GM21526 (cell line): ENCODE measurements at regions not wholly inside any gene's neighbourhood (a gene's known extent, or its start where the extent isn't known, plus 50 kb on each side); places are given as distances from the start of the nearest gene placed in this dataset.

Source experiments
- ATAC-seq: cut with Tn5 transposase; IDR thresholded peaks from one replicate; pipeline ENCODE4 v1.9.1; 2021; ENCODE audit warnings: moderate library complexity; ENCODE audit not compliant: unreplicated experiment, low FRiP score

DNA sequence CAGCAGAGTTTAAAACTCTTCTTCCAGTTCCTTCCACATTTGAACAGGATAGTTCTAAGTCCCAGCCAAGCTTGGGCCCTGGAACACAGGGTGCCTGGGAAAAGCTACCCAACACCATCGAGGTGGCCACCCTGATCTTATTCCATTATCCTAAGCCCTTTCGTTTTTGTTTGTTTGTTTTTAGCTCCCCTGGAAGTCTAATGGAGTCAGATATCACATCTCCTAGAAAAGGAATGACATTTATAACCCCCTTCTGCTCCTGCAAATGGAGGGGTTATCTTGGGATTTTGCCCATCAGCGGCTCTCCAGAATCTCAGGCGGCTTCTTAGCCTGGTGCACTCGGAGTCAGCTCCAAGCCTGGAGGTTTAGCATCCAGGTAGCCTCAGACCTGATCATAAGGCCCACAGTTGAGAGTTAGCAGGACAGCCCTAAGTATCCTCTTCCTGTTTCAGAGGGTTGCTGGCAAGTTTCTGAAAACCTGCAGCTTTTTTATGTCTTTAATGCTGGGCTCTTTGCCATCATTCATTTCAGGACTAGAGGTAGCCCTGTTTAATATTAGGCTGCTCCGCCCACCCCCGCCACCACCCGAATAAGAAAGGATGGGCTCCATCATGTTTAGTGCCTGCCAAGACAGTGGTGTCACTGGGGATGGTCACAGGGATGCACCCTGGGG lies 230.0 kb upstream of the LNX1 start:
- ATAC-seq, result no peak

DNA sequence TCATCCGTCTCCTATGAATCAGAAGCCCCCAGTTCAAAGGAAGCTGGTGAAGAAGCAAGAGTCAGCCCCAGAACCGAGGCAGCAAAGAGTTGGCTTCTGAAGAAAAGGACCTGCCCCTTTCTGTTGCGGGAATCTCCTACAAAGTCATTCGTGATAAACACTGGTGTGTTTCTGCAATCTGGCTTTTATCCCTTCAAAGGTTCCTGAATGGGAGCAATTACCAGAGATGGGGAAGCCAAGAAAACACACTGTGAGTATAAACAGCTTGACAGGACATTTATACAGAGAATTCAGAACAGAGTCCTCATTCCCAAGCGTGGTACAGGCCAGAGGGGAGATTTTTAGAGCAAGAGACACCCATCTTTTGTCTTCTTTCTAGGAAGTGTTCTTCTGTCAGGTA lies 226.8 kb upstream of the LNX1 start:
- ATAC-seq, result no peak

DNA sequence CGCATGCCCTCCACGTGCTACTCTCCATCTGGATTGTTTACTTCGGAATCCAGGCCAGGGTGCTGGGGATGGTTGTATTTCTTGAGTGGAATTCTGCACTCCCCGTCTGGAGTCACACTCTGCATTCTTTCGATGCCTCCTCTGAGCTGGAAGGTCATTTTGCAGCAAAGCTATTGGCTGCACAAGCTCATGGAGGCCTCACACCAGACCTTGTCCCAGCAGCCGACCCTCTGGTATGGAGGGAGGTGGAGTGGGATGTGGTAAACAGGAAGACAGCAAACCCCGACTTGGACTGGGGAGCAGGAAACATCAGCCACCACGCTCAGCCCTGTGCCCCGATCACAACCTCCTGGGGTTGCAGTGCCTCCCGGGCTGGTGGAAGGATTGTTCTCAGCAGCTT lies 225.3 kb upstream of the LNX1 start:
- ATAC-seq, result no peak

DNA sequence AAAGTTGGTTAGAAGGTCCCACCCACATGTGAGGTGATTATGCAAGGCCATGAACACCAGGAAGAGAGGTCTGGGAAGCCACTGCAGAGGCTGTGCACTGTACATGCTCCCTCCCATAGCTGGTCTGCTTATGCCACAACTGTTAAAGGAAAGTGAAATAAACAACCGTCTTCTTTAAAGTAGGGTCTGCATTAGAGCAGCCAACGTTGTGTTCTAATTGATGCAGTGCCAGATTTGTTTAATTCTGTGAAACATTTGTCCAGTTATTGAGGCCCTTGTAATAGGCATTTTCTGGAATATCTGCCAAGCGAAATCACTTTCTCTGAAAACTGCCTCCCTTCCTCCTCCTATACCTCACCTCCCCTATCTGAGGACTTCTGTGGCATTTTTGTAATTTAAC lies 224.0 kb upstream of the LNX1 start:
- no peak for ATAC-seq

DNA sequence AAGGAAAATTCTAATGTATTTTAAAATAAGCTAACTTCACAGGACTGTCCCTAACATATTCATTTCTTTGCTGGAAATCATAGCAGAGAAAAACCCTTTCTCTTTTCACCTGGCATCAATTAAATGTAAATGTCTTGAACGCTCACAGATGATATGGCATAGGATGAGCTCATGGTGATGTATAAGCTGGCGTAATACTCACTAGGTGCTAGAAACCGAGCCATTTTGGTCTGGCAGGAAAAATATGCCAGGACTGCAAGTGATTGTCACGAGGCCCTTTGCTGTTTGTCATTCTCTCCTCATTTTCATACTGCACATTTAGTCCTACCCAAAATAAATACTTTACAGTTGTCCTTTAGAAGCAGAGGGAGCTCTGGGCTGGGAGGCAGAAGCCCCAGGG lies 222.7 kb upstream of the LNX1 start:
- no peak for ATAC-seq

DNA sequence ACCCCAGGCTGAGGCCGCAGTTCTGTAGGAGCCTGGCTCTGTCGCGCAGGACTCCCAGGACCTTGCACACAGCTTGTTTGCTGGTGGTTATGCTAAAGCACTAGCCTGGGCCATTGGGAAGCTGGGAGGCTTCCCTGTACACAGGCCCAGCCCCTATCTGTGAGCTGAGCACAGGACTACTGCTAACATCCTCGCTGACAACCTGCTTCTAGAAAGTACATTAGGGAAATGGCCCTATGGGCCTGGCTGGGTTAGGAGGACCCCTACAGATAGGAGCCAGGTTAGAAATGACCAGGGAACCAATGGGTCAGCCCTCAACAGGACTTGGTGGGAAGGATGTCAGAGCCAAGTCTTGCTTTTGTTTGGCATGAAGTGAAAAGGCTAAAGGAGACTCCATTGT lies 219.4 kb upstream of the LNX1 start:
- no peak for ATAC-seq

DNA sequence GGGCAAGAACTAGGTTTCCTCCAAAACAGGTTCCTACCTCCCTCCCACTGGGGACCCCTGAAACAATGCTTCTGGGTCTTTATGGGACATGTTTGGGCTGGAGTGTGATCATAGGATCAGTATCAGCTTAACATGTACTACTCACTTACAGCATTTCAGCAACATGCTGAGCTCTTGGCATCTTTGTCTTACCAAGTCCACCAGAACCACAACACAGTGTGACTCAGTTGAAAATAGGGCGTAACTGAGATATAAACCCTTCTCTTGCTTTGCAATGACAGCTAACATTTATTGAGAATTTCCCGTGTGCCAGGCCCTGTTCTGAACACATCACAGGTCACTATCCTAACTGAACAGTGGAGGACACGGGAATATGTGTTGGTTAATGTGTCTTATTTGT lies 218.5 kb upstream of the LNX1 start:
- no peak for ATAC-seq

DNA sequence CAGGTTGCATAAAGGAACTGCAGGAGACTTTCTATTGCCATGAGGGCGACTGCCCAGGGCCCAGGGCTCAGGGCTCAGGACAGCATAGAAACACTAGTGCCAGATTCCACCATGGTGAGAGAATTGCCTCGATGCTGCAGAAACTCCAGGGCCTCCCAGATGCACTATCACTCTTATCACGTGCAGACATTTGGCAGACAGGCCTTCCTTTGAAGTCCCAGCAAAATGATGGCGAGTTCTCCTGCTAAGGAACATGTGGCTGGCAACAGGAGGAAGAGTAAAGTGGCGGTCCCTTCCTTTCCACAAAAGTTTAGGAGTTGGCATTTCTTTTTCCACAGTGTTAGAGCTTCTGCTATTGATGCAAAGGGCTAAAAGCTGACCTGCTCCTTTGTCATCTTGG lies 214.0 kb upstream of the LNX1 start:
- ATAC-seq, result no peak

DNA sequence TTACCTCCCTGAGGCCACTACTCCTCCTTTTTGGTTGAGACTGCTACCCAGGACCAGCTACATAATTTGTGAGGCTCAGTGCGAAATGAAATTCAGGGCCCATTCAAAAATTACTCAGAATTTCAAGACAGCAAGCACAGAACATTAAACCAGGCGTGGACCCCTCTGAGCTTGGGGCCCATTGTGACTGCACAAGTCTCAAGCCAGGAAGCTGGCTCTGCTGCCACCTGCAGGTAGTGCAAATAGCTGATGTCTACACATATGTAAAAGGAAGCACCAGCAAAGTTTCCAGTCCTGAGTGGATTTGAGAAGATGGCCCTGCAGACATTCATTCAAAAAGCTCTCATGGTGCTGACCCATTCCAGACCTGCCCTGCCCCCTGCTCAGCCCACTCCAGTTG lies 213.4 kb upstream of the LNX1 start:
- no peak for ATAC-seq

DNA sequence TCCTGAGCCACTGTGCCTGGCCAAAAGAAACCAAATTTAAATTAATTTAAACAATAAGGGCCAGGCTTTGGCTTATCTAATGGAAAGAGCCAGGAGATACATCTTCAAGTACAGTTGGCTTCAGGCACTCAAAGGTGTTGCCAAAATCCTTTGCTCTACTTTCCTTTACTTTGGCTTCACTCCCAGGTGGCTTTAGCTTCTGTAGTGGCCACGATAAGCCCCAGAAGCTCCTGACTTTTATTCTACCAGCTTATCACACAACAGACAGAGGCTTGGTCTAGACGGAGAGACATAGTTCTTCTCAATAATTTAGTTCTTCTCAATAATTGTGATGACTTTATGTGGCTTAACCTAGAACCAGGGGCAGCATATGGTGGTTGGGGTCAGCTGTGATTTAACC lies 211.2 kb upstream of the LNX1 start:
- no peak for ATAC-seq

DNA sequence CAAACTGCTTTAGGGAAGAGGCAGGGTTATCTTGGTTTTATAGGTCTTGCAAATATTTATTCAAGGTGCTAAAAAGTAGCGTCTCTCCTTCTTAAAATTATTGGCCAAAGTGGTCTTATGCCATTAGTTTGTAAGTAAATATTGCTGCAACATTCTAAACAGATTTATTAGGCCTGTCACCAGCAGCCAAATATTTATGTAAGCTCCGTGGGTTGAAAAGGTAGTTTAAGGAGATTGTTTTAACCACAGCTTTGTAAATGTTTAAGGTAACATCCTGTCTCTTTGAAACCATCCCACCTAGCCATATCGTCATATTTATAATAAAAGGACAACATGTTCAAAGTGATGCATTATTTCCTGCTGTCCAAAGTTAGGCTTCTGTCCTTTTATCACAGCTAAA lies 210.1 kb upstream of the LNX1 start:
- ATAC-seq, result no peak

DNA sequence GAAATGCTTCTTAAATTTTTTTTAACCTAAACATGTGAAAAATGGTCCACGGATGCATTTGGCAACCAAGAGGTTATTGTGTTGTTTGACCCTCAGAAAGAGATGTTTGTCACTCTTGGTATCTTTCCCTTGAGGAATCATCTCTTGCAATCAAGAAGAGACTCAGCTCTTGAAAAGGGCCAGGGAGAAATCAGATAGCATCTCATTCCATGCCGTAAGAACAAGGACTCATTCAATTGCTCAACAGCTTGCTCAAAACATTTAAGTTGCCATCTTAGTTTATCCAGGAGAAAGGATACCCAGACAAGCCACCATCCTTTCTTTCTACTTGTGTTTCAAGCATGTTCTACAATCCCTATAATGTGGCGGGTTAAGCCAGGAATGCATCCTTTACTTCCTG lies 209.5 kb upstream of the LNX1 start:
- no peak for ATAC-seq

DNA sequence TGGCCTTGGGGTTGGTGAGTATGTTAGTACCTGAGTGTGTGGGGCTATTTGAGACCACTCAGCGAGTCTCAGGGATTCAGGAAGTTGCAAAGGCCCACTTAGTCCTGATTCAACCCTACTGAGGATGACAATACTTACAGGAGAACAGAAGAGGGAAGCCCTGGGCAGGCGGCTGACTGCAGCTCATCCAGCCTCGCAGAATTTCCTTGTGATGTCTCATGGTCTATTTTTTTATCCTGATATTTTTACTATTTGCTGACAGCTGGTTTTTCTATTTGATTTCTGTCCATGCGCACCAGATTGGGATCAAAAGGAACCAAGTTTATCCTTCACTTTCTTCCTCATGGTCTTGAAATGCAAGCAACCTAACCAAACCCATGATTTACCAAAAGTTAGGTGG lies 201.8 kb upstream of the LNX1 start:
- ATAC-seq, result no peak

DNA sequence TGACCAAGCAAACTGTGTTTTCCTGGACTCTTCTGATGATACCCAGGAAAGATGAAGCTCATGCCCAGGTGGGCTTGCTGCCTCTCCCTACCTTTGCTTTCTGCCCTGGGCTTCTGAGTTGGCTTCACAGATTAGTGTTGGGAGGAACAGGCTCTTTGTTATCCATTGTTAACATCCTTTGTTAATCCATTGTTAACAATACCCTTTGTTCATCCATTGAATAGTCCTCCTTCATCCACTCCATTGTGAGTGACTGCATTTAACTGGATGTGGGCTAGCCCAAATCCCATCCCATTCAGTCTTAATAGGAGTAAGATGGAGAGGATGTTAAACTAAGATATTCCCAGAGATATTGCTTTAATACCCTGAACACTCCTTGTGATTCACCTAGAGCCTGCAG lies 199.0 kb upstream of the LNX1 start:
- ATAC-seq, result no peak

DNA sequence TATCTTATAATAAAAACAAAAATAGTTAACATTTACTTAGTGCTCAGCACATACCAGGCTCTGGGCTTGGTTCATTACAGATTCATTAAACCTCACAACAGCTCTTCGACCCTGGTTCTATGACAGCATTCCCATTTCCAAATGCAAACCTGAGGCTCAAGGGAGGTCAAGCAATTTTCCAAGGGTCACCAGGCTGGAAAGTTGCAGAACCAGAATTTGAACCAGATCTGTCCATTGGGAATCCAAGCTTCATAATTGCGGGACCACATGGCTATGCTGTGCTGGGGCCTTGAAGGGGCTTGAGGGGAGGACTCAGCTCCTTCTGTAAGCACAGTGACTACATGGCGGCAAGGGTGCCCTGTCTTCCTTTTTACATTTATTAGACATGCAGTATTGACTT lies 197.3 kb upstream of the LNX1 start:
- ATAC-seq, result no peak

DNA sequence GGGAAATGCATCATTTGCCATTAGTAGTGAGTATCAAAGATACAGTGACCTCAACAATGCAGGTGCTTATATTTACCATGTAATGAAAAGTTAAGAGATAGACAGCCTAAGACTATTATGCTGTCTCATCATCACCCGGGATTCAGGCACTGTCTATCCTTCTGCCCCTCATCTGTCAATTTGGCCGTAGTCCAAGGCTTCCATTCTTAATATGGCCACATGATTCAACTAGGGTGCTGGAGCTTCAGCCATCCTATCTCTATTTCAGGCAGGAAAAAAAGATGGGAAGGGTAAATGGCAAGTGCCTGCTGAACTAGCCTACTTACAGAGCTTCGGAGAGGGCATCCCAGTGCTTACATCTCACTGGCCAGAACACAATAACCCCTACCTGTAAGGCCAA lies 196.7 kb upstream of the LNX1 start:
- ATAC-seq, result no peak

DNA sequence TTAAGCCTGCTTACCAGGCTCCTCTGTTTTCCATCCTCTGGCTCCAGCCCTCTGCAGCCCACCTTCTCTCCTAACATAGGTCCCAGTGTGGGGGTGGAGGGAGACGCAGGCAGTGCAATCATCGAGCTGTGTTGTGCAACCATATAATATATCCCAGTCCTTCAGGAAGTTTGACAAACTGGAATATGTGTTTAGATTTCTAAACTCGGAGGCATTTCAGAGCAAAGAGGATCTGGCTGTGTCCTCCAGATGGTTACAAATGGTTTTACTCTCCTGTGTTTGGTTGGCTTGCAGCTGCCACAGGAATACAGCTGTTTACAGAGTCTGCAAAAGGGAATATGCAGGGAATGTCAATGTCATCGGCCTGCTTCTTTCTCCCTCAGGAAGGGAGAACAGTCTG lies 195.3 kb upstream of the LNX1 start:
- ATAC-seq, result no peak

DNA sequence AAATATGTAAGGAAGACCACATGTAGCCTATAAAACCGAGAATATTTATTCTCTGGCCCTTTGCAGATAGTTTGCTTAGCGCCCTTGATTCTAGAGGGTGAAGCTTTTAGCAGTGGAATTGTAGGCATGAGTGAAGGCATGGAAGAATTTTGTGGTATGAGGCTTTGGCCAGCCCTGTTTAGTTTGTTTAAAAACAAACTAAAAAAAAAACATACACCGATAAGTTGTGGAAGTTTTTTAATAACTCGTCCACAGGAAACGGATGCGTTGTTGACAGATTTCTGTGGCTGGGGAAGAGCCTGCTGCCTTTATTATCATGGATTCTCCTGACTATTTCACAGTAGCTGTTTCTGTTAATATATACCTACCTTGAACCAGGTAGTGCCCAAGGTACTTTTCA lies 194.7 kb upstream of the LNX1 start:
- ATAC-seq, result no peak

DNA sequence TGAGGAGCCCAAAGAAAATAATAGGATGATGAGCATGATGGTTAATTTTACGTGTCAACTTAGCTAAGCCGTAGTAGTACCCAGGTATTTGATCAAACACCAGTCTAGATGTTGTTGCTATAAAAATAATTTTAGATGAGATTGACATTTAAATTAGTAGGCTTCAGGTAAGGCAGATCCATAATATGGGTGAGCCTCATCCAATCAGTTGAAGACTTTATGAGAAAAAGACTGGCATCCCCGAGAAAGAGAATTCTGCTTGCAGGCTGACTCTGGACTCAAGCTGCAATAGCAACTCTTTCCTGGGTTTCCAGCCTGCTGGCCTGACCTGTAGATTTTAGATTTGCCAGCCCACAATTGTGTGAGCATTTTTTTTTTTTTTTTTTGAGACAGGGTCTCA lies 192.8 kb upstream of the LNX1 start:
- no peak for ATAC-seq

DNA sequence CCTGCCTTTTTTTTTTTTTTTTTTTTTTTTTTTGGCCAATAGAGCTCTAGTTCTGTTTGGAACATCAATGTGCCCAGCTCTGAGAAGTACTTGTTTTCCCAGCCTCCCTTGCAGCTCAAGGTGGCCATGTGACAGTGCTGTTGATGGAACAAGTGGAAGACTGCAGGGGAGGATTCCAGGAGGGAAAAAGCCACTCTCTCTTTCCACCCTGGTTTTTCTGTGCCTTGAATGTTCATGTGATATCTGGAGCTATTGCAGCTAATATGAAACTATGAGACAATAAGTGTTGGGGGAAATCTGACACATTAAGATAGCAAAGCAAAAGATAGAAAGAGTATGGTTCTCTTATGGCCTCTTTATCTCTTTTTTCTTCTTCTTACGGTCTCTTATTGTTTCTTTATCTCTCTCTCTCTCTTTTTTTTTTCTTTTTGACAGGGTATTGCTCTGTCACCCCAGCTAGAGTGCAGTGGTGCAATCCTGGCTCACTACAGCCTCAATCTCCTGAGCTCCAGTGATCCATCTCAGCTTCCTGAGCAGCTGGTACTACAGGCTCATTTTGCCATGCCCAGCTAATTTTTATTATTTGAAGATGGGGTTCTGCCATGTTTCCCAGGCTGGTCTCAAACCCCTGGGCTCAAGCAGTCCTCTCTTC lies 192.0 kb upstream of the LNX1 start:
- no peak for ATAC-seq

DNA sequence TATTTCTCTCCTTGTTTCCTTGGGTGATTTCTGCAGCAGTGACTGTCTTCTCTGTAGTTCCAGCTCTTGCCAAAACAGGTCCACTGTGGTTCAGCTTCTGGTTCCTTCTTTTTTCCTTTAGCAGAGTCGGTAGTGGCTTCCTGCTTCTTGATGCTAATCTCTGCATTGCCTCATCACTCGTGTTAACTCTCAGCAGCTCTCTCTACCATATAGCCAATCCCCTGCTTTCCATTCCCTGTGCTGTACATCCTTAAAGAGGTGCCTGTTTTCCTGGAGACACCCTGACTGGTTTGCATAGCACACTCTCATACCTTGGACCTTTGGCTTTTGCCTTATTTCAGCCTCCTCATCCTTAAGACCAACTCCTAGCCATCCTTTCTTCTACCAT lies 191.2 kb upstream of the LNX1 start:
- ATAC-seq, result no peak

DNA sequence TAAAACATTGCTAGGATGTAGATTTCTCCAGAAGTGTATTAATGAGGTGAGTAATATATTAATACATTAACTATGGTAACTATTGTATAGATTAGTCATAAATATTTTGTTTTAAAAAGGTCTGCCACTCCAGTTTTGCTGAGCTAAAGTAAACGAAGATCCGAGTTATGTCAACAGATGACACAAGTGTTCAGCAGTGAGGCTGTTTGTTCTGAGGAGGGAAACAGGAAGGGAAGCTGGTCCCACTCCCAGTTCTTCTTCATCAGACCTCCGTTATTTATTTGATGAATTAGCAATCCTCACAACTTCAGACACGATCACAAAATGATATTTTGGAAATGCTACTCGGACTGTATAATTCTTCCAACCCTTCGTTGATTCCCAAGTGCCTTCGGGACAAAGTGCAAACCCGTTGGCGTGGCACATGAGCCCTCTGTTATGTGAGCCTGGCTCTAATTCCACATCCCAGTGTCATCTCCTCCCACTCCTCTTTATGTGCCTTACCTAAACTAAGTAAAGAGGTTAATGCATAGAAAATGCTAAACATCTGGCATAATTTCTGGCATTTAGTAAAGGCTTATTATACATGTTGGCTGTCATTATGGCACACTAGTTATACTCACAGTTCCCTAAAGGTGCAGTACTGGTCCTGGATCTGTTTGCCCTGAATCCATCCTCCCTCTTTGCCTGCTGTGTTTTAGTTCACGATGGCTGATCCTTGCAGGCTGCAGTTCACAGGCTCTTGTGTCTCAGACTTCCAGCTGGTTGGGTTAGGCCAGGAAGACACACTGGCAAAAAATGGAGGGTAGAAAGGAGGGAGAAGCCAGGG lies 190.6 kb upstream of the LNX1 start:
- no peak for ATAC-seq
